Sigmoid colon (tissue), 3 donors: ENCODE measurements at regions not wholly inside any gene's neighbourhood (a gene's known extent, or its start where the extent isn't known, plus 50 kb on each side); places are given as distances from the start of the nearest gene placed in this dataset.

Experiments
- POLR2A ChIP-seq, 2 donors: fragments of 450-650 bp; IDR thresholded peaks; one replicate each; pipeline ENCODE4 v1.6.1; 2016; ENCODE audit warnings: antibody characterized with exemption in 2 of 2, mild to moderate bottlenecking in 2 of 2, moderate library complexity in 2 of 2
- TF ChIP-seq, protein P1 (sequence below), 4 experiments: fragments of 450-650 bp in 3 of 4; fragments of 200-600 bp in 1 of 4; IDR thresholded peaks; one replicate each; pipeline ENCODE4 v1.5.1; 2016 to 2019; ENCODE audit warnings: antibody characterized with exemption in 4 of 4, mild to moderate bottlenecking in 3 of 4, moderate library complexity in 2 of 4

DNA sequence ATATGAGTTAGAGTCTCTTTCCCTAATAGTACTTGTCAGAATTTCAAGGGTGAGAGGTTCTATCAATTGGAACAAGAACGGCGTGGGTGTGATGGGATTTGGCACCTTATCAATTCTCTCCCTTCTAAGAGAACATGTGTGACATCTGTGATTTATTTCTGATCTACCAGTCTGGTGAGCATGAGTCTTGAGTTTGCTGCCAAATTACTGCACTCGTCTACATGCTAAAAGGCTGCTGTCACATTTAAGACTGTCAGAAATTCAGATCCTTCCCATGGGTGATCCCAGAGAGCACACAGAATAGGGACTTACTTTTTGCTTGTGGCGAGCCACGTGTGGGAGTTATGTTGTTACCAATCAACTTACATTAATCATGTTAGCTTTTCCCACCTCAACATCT is 370.2 kb upstream of the SASH1 start:
- no peak for TF ChIP-seq POLR2A (IDR thresholded peaks at IDR 0.05)
- TF ChIP-seq, protein P1, sequence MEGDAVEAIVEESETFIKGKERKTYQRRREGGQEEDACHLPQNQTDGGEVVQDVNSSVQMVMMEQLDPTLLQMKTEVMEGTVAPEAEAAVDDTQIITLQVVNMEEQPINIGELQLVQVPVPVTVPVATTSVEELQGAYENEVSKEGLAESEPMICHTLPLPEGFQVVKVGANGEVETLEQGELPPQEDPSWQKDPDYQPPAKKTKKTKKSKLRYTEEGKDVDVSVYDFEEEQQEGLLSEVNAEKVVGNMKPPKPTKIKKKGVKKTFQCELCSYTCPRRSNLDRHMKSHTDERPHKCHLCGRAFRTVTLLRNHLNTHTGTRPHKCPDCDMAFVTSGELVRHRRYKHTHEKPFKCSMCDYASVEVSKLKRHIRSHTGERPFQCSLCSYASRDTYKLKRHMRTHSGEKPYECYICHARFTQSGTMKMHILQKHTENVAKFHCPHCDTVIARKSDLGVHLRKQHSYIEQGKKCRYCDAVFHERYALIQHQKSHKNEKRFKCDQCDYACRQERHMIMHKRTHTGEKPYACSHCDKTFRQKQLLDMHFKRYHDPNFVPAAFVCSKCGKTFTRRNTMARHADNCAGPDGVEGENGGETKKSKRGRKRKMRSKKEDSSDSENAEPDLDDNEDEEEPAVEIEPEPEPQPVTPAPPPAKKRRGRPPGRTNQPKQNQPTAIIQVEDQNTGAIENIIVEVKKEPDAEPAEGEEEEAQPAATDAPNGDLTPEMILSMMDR (IDR thresholded peaks at IDR 0.05): no peak
